ENCODE measurements at regions not wholly inside any gene's neighbourhood (a gene's known extent, or its start where the extent isn't known, plus 50 kb on each side); places are given as distances from the start of the nearest gene placed in this dataset.

GRCh38 chr15:46848704-46849103 is 868.6 kb upstream of the SEMA6D start:
- no peak overlapping the region for H3K4me3 ChIP-seq (ENCODE audit: low read depth, low read length)

GRCh38 chr15:46853600-46853999 is 863.7 kb upstream of the SEMA6D start:
- TF ChIP-seq CTCF (IDR thresholded peaks at IDR 0.05; ENCODE audit: low read depth, low read length): no peak
- H3K4me3 ChIP-seq (ENCODE audit: low read depth, low read length): no peak overlapping the region

More at GRCh38 chr15:46848704-46849103, 868.6 kb upstream of the SEMA6D start:
- TF ChIP-seq CTCF (IDR thresholded peaks at IDR 0.05; ENCODE audit: low read depth, low read length): no peak

GRCh38 chr15:46854564-46854963 is 862.7 kb upstream of the SEMA6D start:
- TF ChIP-seq CTCF (IDR thresholded peaks at IDR 0.05; ENCODE audit: low read depth, low read length): no peak

GRCh38 chr15:46855388-46855787 is 861.9 kb upstream of the SEMA6D start:
- H3K4me3 ChIP-seq (ENCODE audit: low read depth, low read length): no peak overlapping the region
- TF ChIP-seq CTCF (IDR thresholded peaks at IDR 0.05; ENCODE audit: low read depth, low read length): no peak

More at GRCh38 chr15:46854564-46854963, 862.7 kb upstream of the SEMA6D start:
- no peak overlapping the region for H3K4me3 ChIP-seq (ENCODE audit: low read depth, low read length)

GRCh38 chr15:46856839-46857502 is 860.3 kb upstream of the SEMA6D start:
- no peak for TF ChIP-seq CTCF (IDR thresholded peaks at IDR 0.05; ENCODE audit: low read depth, low read length)
- no peak overlapping the region for H3K4me3 ChIP-seq (ENCODE audit: low read depth, low read length)

- TF ChIP-seq CTCF (IDR thresholded peaks at IDR 0.05; ENCODE audit: low read depth, low read length): no peak
- no peak overlapping the region for H3K4me3 ChIP-seq (ENCODE audit: low read depth, low read length)
Observed at GRCh38 chr15:46858150-46858549, 859.2 kb upstream of the SEMA6D start.

- no peak for TF ChIP-seq CTCF (IDR thresholded peaks at IDR 0.05; ENCODE audit: low read depth, low read length)
- no peak overlapping the region for H3K4me3 ChIP-seq (ENCODE audit: low read depth, low read length)
Observed at GRCh38 chr15:46861796-46862195, 855.5 kb upstream of the SEMA6D start.

All from WI38 (cell line).